ENCODE measurements at regions not wholly inside any gene's neighbourhood (a gene's known extent, or its start where the extent isn't known, plus 50 kb on each side); places are given as distances from the start of the nearest gene placed in this dataset.

GRCh38 chr6:98579941-98580340 is 254.4 kb upstream of the POU3F2 start:
- no peak for DNase-seq

- no peak for DNase-seq
Measured at GRCh38 chr6:98581705-98582104, 252.7 kb upstream of the POU3F2 start.

- DNase-seq = no peak
Measured at GRCh38 chr6:98583506-98583905, 250.9 kb upstream of the POU3F2 start.

- no peak for DNase-seq
Measured at GRCh38 chr6:98586163-98586562, 248.2 kb upstream of the POU3F2 start.

- no peak for DNase-seq
Measured at GRCh38 chr6:98587555-98587954, 246.8 kb upstream of the POU3F2 start.

GRCh38 chr6:98589536-98589935 is 244.8 kb upstream of the POU3F2 start:
- DNase-seq = no peak

GRCh38 chr6:98590136-98590681 is 244.2 kb upstream of the POU3F2 start:
- no peak for DNase-seq

- DNase-seq = no peak
Measured at GRCh38 chr6:98590997-98591396, 243.4 kb upstream of the POU3F2 start.

GRCh38 chr6:98593676-98594075 is 240.7 kb upstream of the POU3F2 start:
- no peak for DNase-seq

- DNase-seq = no peak
Measured at GRCh38 chr6:98601716-98602115, 232.7 kb upstream of the POU3F2 start.

- no peak for DNase-seq
Measured at GRCh38 chr6:98605705-98606104, 228.7 kb upstream of the POU3F2 start.

GRCh38 chr6:98627129-98627775 is 207.1 kb upstream of the POU3F2 start:
- no peak for DNase-seq

- no peak for DNase-seq
Measured at GRCh38 chr6:98633886-98634285, 200.5 kb upstream of the POU3F2 start.

GRCh38 chr6:98634569-98634968 is 199.8 kb upstream of the POU3F2 start:
- DNase-seq = no peak

- DNase-seq = no peak
Measured at GRCh38 chr6:98635191-98635590, 199.2 kb upstream of the POU3F2 start.

- DNase-seq = no peak
Measured at GRCh38 chr6:98636941-98637340, 197.4 kb upstream of the POU3F2 start.

GRCh38 chr6:98639089-98639635 is 195.2 kb upstream of the POU3F2 start:
- DNase-seq = no peak

- no peak for DNase-seq
Measured at GRCh38 chr6:98640366-98640765, 194.0 kb upstream of the POU3F2 start.

GRCh38 chr6:98641949-98642719 is 192.2 kb upstream of the POU3F2 start:
- no peak for DNase-seq

- DNase-seq = no peak
Measured at GRCh38 chr6:98644063-98644462, 190.3 kb upstream of the POU3F2 start.

GRCh38 chr6:98648211-98648914 is 186.0 kb upstream of the POU3F2 start:
- no peak for DNase-seq

GRCh38 chr6:98650941-98651340 is 183.4 kb upstream of the POU3F2 start:
- DNase-seq = no peak

GRCh38 chr6:98653179-98653578 is 181.2 kb upstream of the POU3F2 start:
- DNase-seq = no peak
